NCI-H774 (cell line): ENCODE measurements at regions not wholly inside any gene's neighbourhood (a gene's known extent, or its start where the extent isn't known, plus 50 kb on each side); places are given as distances from the start of the nearest gene placed in this dataset.

Source experiments
- DNase-seq: peaks from one replicate; lab custom pipeline; 2025; lab: John Stamatoyannopoulos, UW

GRCh38 chr6:33863723-33864440 is 60.1 kb upstream of the MLN start:
- DNase-seq: no peak

GRCh38 chr6:33863084-33863483 is 59.3 kb upstream of the MLN start:
- no peak for DNase-seq

GRCh38 chr6:33862536-33862935 is 58.7 kb upstream of the MLN start:
- no peak for DNase-seq

GRCh38 chr6:33861722-33862121 is 57.9 kb upstream of the MLN start:
- DNase-seq: no peak

GRCh38 chr6:33860706-33861474 is 57.1 kb upstream of the MLN start:
- DNase-seq: no peak

GRCh38 chr6:33860006-33860405 is 56.2 kb upstream of the MLN start:
- DNase-seq: no peak

- no peak for DNase-seq
Measured at GRCh38 chr6:33858804-33859505, 55.2 kb upstream of the MLN start.

GRCh38 chr6:33857932-33858475 is 54.2 kb upstream of the MLN start:
- DNase-seq: no peak

GRCh38 chr6:33857093-33857931 is 53.5 kb upstream of the MLN start:
- DNase-seq: no peak

- no peak for DNase-seq
Measured at GRCh38 chr6:33856655-33857054, 52.9 kb upstream of the MLN start.

- no peak for DNase-seq
Measured at GRCh38 chr6:33856031-33856590, 52.3 kb upstream of the MLN start.

GRCh38 chr6:33854572-33855030 is 50.8 kb upstream of the MLN start:
- no peak for DNase-seq

GRCh38 chr6:33853736-33854135 is 49.9 kb upstream of the MLN start:
- DNase-seq: no peak
